RPMI8226 (cell line): ENCODE measurements at regions not wholly inside any gene's neighbourhood (a gene's known extent, or its start where the extent isn't known, plus 50 kb on each side); places are given as distances from the start of the nearest gene placed in this dataset.

Source experiments
- DNase-seq: peaks from one replicate; pipeline ENCODE4 v3.0.0-alpha.2; 2015

- no peak for DNase-seq
Observed at GRCh38 chr7:25368599-25369201, 140.4 kb upstream of the NPVF start.

GRCh38 chr7:25369786-25370185, 141.5 kb upstream of the NPVF start:
- no peak for DNase-seq

- no peak for DNase-seq
Observed at GRCh38 chr7:25371972-25372371, 143.7 kb upstream of the NPVF start.

- DNase-seq: no peak
Observed at GRCh38 chr7:25375805-25376600, 147.7 kb upstream of the NPVF start.

GRCh38 chr7:25379351-25380300, 151.3 kb upstream of the NPVF start:
- no peak for DNase-seq

GRCh38 chr7:25381818-25382589, 153.7 kb upstream of the NPVF start:
- DNase-seq: no peak

- DNase-seq: no peak
Observed at GRCh38 chr7:25382869-25383268, 154.6 kb upstream of the NPVF start.

GRCh38 chr7:25383402-25383801, 155.1 kb upstream of the NPVF start:
- no peak for DNase-seq

GRCh38 chr7:25384788-25385505, 156.7 kb upstream of the NPVF start:
- DNase-seq: no peak

GRCh38 chr7:25385506-25386136, 157.3 kb upstream of the NPVF start:
- no peak for DNase-seq

GRCh38 chr7:25386311-25386744, 158.0 kb upstream of the NPVF start:
- no peak for DNase-seq

GRCh38 chr7:25388681-25389080, 160.4 kb upstream of the NPVF start:
- no peak for DNase-seq

- peak; percentile 48 for DNase-seq
Observed at GRCh38 chr7:25389489-25390106, 161.3 kb upstream of the NPVF start.

GRCh38 chr7:25391295-25391861, 163.1 kb upstream of the NPVF start:
- peak; percentile 19 for DNase-seq

GRCh38 chr7:25391961-25392587, 163.8 kb upstream of the NPVF start:
- no peak for DNase-seq

- DNase-seq: no peak
Observed at GRCh38 chr7:25392588-25393338, 164.5 kb upstream of the NPVF start.

- DNase-seq: no peak
Observed at GRCh38 chr7:25395976-25396375, 167.7 kb upstream of the NPVF start.

- DNase-seq: no peak
Observed at GRCh38 chr7:25396668-25397067, 168.4 kb upstream of the NPVF start.

GRCh38 chr7:25398418-25398817, 170.1 kb upstream of the NPVF start:
- no peak for DNase-seq
